K562 (cell line): ENCODE measurements at regions not wholly inside any gene's neighbourhood (a gene's known extent, or its start where the extent isn't known, plus 50 kb on each side); places are given as distances from the start of the nearest gene placed in this dataset.

Experiments used
- ATAC-seq: fragments of 200-7000 bp; cut with Tn5 transposase; 3 replicates; pipeline ENCODE4 v1.9.1; 2020; ENCODE audit warnings: moderate library complexity
- BruUV-seq: library from RNA; stranded (reverse); fragments of 400-500 nt; replicated peaks from 2 replicates; lab custom pipeline; 2021; lab: Mats Ljungman, UMichigan
- CTCF ChIA-PET: fragments of 300-600 bp; formaldehyde crosslinking; extraction: SDS; loops from one replicate; lab custom pipeline; 2021; ENCODE audit warnings: low intra/inter-chr PET ratio; lab: Yijun Ruan, JAX
- POLR2A ChIA-PET: fragments of 300-600, 350-650 bp; sonication (Branson Sonifier 250); formaldehyde crosslinking; extraction: SDS; loops from one replicate; lab custom pipeline; 2021; ENCODE audit warnings: antibody characterized with exemption, inconsistent platforms; lab: Yijun Ruan, JAX
- DNase-seq, 4 experiments: peaks; one replicate each; pipeline versions ENCODE4 v3.0.0 to v3.0.0-alpha.2; 2011 to 2018; ENCODE audit warnings: low spot score in 3 of 4, mixed read lengths in 3 of 4; ENCODE audit errors: extremely low read depth in 1 of 4
- FAIRE-seq: peaks from 2 replicates; lab custom pipeline; 2011; peaks lifted over from hg19 to GRCh38; lab: Jason Lieb, UNC
- H2AFZ ChIP-seq: 2 replicates; pipeline ENCODE4 v1.6.0; 2011; ENCODE audit warnings: low read depth, low read length, control low read depth, inconsistent platforms
- H3K27ac ChIP-seq: fragments of 200-600 bp; 3 replicates; pipeline ENCODE4 v1.8.0; 2011; ENCODE audit warnings: low read depth, mild to moderate bottlenecking, control low read depth, inconsistent platforms, low read length, moderate library complexity, mixed read lengths; ENCODE audit errors: extremely low read depth
- H3K27me3 ChIP-seq, 2 experiments: fragments of 300-600 bp in 1 of 2; 2 replicates in 1 of 2; 3 replicates in 1 of 2; pipeline versions ENCODE4 v1.6.0 to v1.8.0; 2011; ENCODE audit warnings: inconsistent platforms in 2 of 2, low read length in 2 of 2, mild to moderate bottlenecking in 1 of 2, mixed read lengths in 1 of 2, moderate library complexity in 1 of 2; ENCODE audit not compliant: control insufficient read depth in 2 of 2, insufficient read depth in 2 of 2
- H3K36me3 ChIP-seq: fragments of 300-600 bp; 3 replicates; pipeline ENCODE4 v1.8.0; 2011; ENCODE audit warnings: mild to moderate bottlenecking, low read length, inconsistent platforms; ENCODE audit not compliant: control insufficient read depth, insufficient read depth
- H3K4me1 ChIP-seq, 2 experiments: fragments of 200-600 bp in 1 of 2; replicated peaks in 1 of 2; 2 replicates in 1 of 2; 3 replicates in 1 of 2; pipeline versions ENCODE4 v1.5.1 to v1.8.0; 2011; ENCODE audit warnings: inconsistent platforms in 2 of 2, low read length in 2 of 2, mild to moderate bottlenecking in 1 of 2, mixed read lengths in 1 of 2, moderate library complexity in 1 of 2; ENCODE audit not compliant: control insufficient read depth in 2 of 2, insufficient read depth in 2 of 2
- H3K4me2 ChIP-seq: 2 replicates; pipeline ENCODE4 v1.6.1; 2011; ENCODE audit warnings: low read length, control low read depth, inconsistent platforms, mixed read lengths; ENCODE audit not compliant: insufficient read depth
- H3K4me3 ChIP-seq: fragments of 200-600 bp; sonication (generic), shearing (Covaris generic); 2 replicates; pipeline ENCODE4 v1.5.1; 2016; ENCODE audit warnings: control low read depth, inconsistent platforms
- H3K79me2 ChIP-seq: fragments of 200-600 bp; 3 replicates; pipeline ENCODE4 v1.8.0; 2011; ENCODE audit warnings: low read length, inconsistent platforms; ENCODE audit not compliant: control insufficient read depth, insufficient read depth
- H3K9ac ChIP-seq, 2 experiments: 2 replicates each; pipeline versions ENCODE4 v1.6.0 to v1.6.1; 2011; ENCODE audit warnings: low read depth in 2 of 2, low read length in 2 of 2, control low read depth in 1 of 2, inconsistent platforms in 1 of 2, mild to moderate bottlenecking in 1 of 2, mixed read lengths in 1 of 2; ENCODE audit not compliant: insufficient read depth in 1 of 2
- H3K9me1 ChIP-seq: one replicate; pipeline ENCODE4 v1.6.0; 2011; ENCODE audit warnings: inconsistent platforms, mild to moderate bottlenecking, low read length, moderate library complexity; ENCODE audit not compliant: control insufficient read depth, insufficient read depth
- H3K9me3 ChIP-seq: replicated peaks from 2 replicates; pipeline ENCODE4 v1.5.1; 2011; ENCODE audit warnings: low read depth, low read length, inconsistent platforms; ENCODE audit not compliant: control insufficient read depth, insufficient read depth
- H4K20me1 ChIP-seq: replicated peaks from 2 replicates; pipeline ENCODE4 v1.6.1; 2011; ENCODE audit warnings: low read length, inconsistent platforms, mixed read lengths; ENCODE audit not compliant: control insufficient read depth, insufficient read depth
- BRF2 ChIP-seq: IDR thresholded peaks from 3 replicates; pipeline ENCODE4 v1.6.1; 2011; ENCODE audit warnings: borderline replicate concordance, mild to moderate bottlenecking; ENCODE audit not compliant: insufficient read length, insufficient read depth
- E2F6 ChIP-seq, 2 experiments: IDR thresholded peaks; 2 replicates each; pipeline ENCODE4 v1.6.1; 2011; ENCODE audit warnings: borderline replicate concordance in 1 of 2, control low read depth in 1 of 2, low read depth in 1 of 2, low read length in 1 of 2, mild to moderate bottlenecking in 1 of 2, mixed read lengths in 1 of 2, moderate library complexity in 1 of 2; ENCODE audit not compliant: insufficient read depth in 1 of 2, insufficient read length in 1 of 2, poor library complexity in 1 of 2, severe bottlenecking in 1 of 2; ENCODE audit errors: extremely low read depth in 1 of 2
- ERF ChIP-seq: fragments of 450-650 bp; formaldehyde crosslinking; IDR thresholded peaks from 2 replicates; pipeline ENCODE4 v1.4.0; 2020; ENCODE audit warnings: mild to moderate bottlenecking, mixed read lengths
- LCOR ChIP-seq: sonication (generic); formaldehyde crosslinking; IDR thresholded peaks from 2 replicates; pipeline ENCODE4 v1.8.0; 2022; ENCODE audit warnings: mild to moderate bottlenecking, missing genetic modification reagents
- MGA ChIP-seq: fragments of 450-650 bp; IDR thresholded peaks from 2 replicates; pipeline ENCODE4 v1.6.1; 2016; ENCODE audit warnings: mild to moderate bottlenecking, moderate library complexity
- TCF7 ChIP-seq: sonication (generic); IDR thresholded peaks from 2 replicates; pipeline ENCODE4 v1.6.1; 2016; ENCODE audit warnings: antibody characterized with exemption, borderline replicate concordance
- TOE1 ChIP-seq, 2 experiments: fragments of 450-650 bp in 1 of 2; sonication (generic) in 1 of 2; formaldehyde crosslinking in 1 of 2; IDR thresholded peaks; 2 replicates each; pipeline versions ENCODE4 v1.7.1 to v1.8.0; 2016 to 2022; ENCODE audit warnings: borderline replicate concordance in 2 of 2, mild to moderate bottlenecking in 2 of 2, antibody characterized with exemption in 1 of 2, inconsistent platforms in 1 of 2, low read depth in 1 of 2, missing genetic modification reagents in 1 of 2, moderate library complexity in 1 of 2
- WGBS: fragments of 100-300 bp; shearing (Covaris generic); methylation state at CpG from one replicate; pipeline ENCODE4 v1.1.6; 2016; ENCODE audit warnings: low coverage, mixed read lengths; ENCODE audit not compliant: insufficient coverage; ENCODE audit errors: missing lambda C conversion rate; 5-methylcytosine and 5-hydroxymethylcytosine counted together
- in situ Hi-C: fragments of 300-500 bp; cut with MboI; formaldehyde crosslinking; loops from 4 replicates; pipeline ENCODE4 v1.15.0; 2018; ENCODE audit warnings: inconsistent platforms, mixed read lengths
- intact Hi-C: fragments of 100-400 bp; cut with micrococcal nuclease; formaldehyde crosslinking; loops from 2 replicates; pipeline ENCODE4 v1.14.2; 2022

GRCh38 chr14:44286201-44286600 is 220.9 kb downstream of the FSCB start (continued):
- TF ChIP-seq TOE1 (IDR thresholded peaks at IDR 0.05; ENCODE audit: borderline replicate concordance): no peak
- no peak for TF ChIP-seq TOE1 (CRISPR knock-in tag; IDR thresholded peaks at IDR 0.05; ENCODE audit: borderline replicate concordance, low read depth)
- no peak for TF ChIP-seq TCF7
- no peak for TF ChIP-seq ERF (CRISPR knock-in tag)
- no peak for TF ChIP-seq E2F6 (IDR thresholded peaks at IDR 0.05; ENCODE audit: borderline replicate concordance in 1 of 2, extremely low read depth in 1 of 2, insufficient read depth in 1 of 2, insufficient read length in 1 of 2, low read depth in 1 of 2, low read length in 1 of 2, poor library complexity in 1 of 2, severe bottlenecking in 1 of 2)
- TF ChIP-seq BRF2: no peak
- TF ChIP-seq LCOR: no peak

GRCh38 chr14:44283836-44284235 is 223.2 kb downstream of the FSCB start:
- Histone ChIP-seq H3K4me3 (no peak overlapping the region), H3K4me2 (no peak overlapping the region), H3K27ac (no peak overlapping the region), H3K9me1 (no peaks in the 10 kb centered on the region), H3K4me1 (no peaks in the 10 kb centered on the region), H4K20me1 (no peaks in the 10 kb centered on the region), H3K79me2 (no peaks in the 10 kb centered on the region), H3K9me3 (no peaks in the 10 kb centered on the region), H3K9ac (no peak overlapping the region), H2AFZ (no peak overlapping the region), H3K27me3 (no peaks in the 10 kb centered on the region), H3K36me3 (no peaks in the 10 kb centered on the region)
- in situ Hi-C loops (no loop called here), intact Hi-C loops (no loop called here)
- FAIRE-seq (no peak), DNase-seq (no peak), ATAC-seq (no peak)
- WGBS: 0% methylated on average over 1 of the region's 1 CpG
- CTCF ChIA-PET: no interaction called here
- POLR2A ChIA-PET: no interaction called here
- no TSS peak for BruUV-seq
- TF ChIP-seq MGA: no peak
